GM18508 (cell line): ENCODE measurements at regions not wholly inside any gene's neighbourhood (a gene's known extent, or its start where the extent isn't known, plus 50 kb on each side); places are given as distances from the start of the nearest gene placed in this dataset.

ENCODE experiments used
- ATAC-seq: cut with Tn5 transposase; IDR thresholded peaks from one replicate; pipeline ENCODE4 v1.9.1; 2021; ENCODE audit warnings: moderate number of reproducible peaks; ENCODE audit not compliant: insufficient read depth, unreplicated experiment

DNA sequence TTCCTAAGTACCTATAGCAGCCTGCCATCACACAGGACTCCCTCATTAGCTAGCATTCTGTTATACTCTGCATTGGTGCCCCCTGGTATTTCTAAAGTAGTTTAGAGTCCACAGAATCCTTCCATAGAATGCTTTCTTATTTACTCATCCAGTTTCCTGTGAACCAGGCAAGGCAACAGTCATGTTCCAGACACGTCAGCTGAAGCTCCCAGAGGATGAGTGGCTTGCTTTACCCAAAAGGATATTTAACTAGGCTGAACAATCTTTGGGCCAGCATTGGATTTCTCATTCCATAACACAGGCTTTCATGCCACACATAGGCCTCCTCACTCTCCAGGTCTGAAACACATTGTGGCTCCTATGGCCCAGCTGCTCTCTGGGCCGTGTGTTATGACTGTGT is 203.8 kb upstream of the MAP3K7 start:
- ATAC-seq = no peak

DNA sequence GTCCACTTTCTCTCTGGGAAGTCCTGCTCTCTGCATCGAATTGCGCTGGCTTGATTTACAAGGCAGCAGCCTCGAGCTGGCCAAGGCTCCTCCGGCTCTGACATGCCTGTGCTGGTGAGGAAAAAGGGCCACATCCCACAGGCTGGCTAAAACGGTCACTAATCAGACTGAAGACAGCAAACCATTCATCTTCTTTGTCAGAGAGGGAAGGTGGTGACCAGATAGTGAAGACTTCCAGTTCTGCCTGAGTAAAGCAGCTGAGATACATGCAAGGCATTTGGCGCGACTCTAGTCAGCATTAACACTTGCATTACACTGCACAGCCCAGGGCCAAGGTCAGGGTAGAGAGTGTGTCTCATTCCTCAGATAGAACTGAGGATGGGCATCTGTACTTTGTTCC is 203.2 kb upstream of the MAP3K7 start:
- ATAC-seq = no peak

- ATAC-seq = no peak
Measured at GRCh38 chr6:90788781-90789180, 201.9 kb upstream of the MAP3K7 start.

GRCh38 chr6:90787446-90787845 is 200.6 kb upstream of the MAP3K7 start:
- no peak for ATAC-seq

- no peak for ATAC-seq
Measured at GRCh38 chr6:90780778-90781177, 193.9 kb upstream of the MAP3K7 start.

- ATAC-seq = no peak
Measured at GRCh38 chr6:90780141-90780540, 193.3 kb upstream of the MAP3K7 start.

DNA sequence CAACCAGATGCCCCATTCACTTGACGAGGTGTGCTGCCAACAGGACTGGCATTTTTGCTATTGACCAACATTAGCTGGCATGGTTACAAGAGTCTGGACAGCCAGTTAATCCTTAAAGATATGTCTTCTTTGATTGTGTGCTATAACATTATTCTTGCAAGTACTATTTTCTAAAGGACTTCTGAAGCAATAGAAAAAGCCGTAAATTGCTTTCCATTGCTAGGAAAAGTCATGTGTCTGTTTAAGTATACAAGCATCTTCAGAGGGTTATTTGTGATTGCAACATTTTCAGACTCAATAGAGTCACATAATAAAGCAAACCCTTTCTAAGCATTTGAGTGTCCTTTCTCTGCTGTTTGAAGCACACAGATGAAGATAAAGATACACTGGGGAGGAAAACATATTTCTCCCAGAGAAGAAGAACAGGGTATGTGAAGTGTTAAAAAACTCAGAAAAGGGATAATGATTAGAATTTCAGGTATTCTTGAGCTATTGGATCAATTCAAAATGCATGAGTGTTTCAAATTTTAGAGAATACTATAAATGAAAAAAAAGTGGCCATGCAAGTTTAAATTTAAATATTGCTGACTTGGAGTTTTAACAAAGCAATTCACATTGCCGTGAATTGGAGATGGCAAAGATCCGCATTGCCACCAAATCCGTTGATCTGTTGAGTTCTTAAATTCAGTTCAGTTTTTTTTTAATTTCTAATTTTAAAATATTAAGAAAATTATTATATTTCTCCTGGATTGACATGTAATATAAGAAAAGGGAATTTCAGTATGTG is 191.7 kb upstream of the MAP3K7 start:
- no peak for ATAC-seq

DNA sequence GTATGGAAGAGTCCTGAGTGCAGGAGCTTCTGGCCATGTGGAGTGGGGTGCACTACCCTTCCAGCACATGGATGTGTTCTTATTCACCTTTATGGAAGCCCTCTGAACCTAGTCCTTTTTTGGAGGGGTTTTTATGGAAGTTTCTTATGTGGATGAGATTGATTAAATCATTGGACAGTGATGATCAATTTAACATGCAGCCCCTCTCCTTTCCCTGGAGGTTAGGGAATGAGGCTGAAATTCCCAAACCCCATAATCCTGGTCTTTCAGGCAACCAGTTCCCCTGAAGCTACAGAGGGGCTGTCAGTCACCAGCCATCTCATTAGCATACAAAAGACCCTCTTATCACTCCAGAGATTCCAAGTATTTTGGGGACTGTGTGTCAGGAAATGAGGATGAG is 183.9 kb upstream of the MAP3K7 start:
- ATAC-seq = no peak

GRCh38 chr6:90765895-90766294 is 179.0 kb upstream of the MAP3K7 start:
- no peak for ATAC-seq

- no peak for ATAC-seq
Measured at GRCh38 chr6:90765491-90765890, 178.6 kb upstream of the MAP3K7 start.

DNA sequence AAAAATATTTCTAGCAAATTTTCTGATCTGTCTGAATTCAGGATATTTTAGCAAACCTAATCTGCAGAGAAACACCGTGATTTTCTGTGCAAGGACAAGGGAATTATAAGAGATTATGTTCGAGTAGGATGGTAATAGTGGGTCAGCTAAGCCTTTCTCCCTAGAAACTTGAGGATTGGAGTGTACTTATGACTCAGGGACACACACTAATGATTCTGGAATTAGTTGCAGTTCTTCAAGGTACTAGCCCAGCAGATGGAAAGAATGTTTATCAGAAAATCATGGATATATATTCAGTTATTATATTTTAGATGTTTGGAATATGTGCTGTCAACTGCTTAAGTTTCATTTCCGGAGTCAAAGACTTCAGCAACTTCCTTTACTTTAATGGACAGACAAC is 177.1 kb upstream of the MAP3K7 start:
- ATAC-seq = no peak

GRCh38 chr6:90759664-90760063 is 172.8 kb upstream of the MAP3K7 start:
- no peak for ATAC-seq

DNA sequence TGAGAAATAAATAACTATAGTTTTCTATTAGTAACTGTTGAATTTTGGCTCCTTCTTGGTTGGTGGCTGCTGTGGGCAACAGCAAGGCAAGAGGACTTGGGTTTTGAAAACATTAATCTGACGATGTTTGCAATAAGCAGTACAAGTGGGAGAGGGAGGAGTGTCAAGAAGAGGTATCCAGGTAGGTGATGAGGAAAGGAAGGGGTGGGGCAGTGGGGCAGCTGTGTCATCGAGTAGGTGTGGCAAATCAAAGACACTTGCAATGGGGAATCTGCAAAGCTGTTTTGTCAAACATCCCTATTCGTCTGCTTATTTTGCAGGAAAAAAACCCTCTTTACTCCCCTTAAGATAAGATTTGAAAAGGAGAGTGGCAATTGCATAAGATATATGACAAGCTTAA is 171.9 kb upstream of the MAP3K7 start:
- ATAC-seq = no peak

- no peak for ATAC-seq
Measured at GRCh38 chr6:90753820-90754643, 167.2 kb upstream of the MAP3K7 start.

GRCh38 chr6:90739802-90740201 is 152.9 kb upstream of the MAP3K7 start:
- ATAC-seq = no peak

DNA sequence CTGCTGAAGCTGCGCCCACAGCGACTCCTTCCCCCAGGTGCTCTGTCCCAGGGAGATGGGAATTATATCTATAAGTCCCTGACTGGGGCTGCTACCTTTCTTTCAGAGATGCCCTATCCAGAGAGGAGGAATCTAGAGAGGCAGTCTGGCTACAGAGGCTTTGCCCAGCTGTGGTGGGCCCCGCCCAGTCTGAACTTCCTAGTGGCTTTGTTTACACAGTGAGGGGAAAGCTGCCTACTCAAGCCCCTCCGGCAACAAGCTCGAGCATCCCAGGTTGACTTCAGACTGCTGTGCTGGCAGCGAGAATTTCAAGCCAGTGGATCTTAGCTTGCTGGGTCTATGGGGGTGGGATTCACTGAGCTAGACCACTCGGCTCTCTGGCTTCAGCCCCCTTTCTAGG is 152.5 kb upstream of the MAP3K7 start:
- no peak for ATAC-seq

DNA sequence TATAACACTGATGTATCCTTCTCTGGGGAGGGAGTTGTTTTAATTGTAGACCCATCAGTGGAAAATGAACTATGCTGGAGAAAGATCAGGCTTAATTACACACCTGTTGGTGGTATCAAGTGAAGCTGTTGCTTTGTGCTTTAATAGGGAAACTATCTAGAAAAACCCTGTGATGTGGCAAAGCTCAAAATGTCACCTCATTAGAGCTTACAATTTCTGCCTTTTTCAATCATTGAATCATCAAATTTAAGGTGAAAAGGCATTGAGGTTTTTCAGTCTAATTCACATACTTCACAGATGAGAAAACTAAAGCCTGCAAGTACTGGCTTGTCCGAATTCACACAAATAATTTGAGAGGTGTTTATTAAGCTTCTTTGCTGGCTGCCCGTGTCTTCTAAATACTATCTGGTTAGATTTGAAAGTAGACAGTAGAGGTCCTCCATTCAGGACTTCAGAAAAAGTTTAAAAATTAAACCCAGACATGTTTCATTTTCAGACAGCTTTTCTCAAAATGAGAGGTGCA is 143.3 kb upstream of the MAP3K7 start:
- peak; percentile 93 for ATAC-seq

DNA sequence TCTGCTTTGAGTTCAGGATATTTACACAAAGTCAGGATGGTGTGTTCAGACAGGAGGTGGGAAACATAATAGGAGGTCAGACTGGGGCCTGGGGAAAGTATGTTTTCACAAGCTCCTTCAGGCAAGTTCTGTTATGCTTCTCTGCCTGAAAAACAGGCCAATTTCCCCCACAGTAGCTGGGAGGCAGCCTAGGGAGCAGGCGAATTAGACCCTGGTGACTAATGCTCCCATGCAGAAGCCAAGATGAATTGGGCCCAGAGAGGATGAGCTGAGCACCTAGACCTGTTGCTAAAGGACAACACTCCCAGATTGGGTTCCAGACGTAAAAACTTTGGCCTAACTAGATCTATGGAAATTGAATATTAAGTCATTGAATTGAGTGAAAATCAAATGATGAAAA is 142.2 kb upstream of the MAP3K7 start:
- ATAC-seq = no peak

DNA sequence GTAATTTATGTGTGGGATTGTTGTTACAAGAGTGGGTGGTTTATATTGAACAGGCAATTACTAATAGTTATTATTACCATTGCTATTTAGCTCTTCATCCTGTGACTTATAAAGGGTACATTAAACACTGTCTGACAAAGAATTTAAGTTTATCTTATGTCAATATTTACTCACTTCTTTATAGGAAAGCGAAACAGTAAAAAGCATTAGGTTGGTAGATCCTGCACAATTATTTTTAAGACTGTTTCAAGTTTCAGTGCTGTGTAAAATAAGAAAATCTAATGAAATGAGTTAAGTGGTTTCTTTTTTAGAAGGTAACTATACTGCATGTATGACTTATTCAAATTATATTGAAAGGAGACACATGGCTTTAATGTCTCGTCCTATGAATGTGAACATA is 135.8 kb upstream of the MAP3K7 start:
- no peak for ATAC-seq

- ATAC-seq = no peak
Measured at GRCh38 chr6:90720404-90720803, 133.5 kb upstream of the MAP3K7 start.
